ENCODE measurements at regions not wholly inside any gene's neighbourhood (a gene's known extent, or its start where the extent isn't known, plus 50 kb on each side); places are given as distances from the start of the nearest gene placed in this dataset.

- Histone ChIP-seq H3K27me3 (ENCODE audit: insufficient read depth, low read length) (no peaks in the 10 kb centered on the region), H3K9me3 (ENCODE audit: low read depth, low read length) (no peaks in the 10 kb centered on the region), H3K4me1 (ENCODE audit: insufficient read depth, low read length) (peaks cover 23% of the 10 kb centered on the region), H3K4me3 (ENCODE audit: low read length) (no peak overlapping the region)
Measured at GRCh38 chr10:4067931-4068561, 283.0 kb upstream of the KLF6 start.

GRCh38 chr10:4067531-4067930 is 282.5 kb upstream of the KLF6 start:
- no peaks in the 10 kb centered on the region for H3K9me3 ChIP-seq (ENCODE audit: low read depth, low read length)
- no peak overlapping the region for H3K4me3 ChIP-seq (ENCODE audit: low read length)
- H3K4me1 ChIP-seq (ENCODE audit: insufficient read depth, low read length): peaks cover 23% of the 10 kb centered on the region
- no peaks in the 10 kb centered on the region for H3K27me3 ChIP-seq (ENCODE audit: insufficient read depth, low read length)

- Histone ChIP-seq H3K27me3 (ENCODE audit: insufficient read depth, low read length) (no peaks in the 10 kb centered on the region), H3K4me3 (ENCODE audit: low read length) (no peak overlapping the region), H3K9me3 (ENCODE audit: low read depth, low read length) (no peaks in the 10 kb centered on the region), H3K4me1 (ENCODE audit: insufficient read depth, low read length) (peaks cover 23% of the 10 kb centered on the region)
Measured at GRCh38 chr10:4066581-4067390, 281.8 kb upstream of the KLF6 start.

GRCh38 chr10:4064489-4064888 is 279.5 kb upstream of the KLF6 start:
- peaks cover 35% of the 10 kb centered on the region for H3K4me1 ChIP-seq (ENCODE audit: insufficient read depth, low read length)
- H3K27me3 ChIP-seq (ENCODE audit: insufficient read depth, low read length): no peaks in the 10 kb centered on the region
- no peaks in the 10 kb centered on the region for H3K9me3 ChIP-seq (ENCODE audit: low read depth, low read length)

GRCh38 chr10:4063717-4064116 is 278.7 kb upstream of the KLF6 start:
- Histone ChIP-seq H3K4me1 (ENCODE audit: insufficient read depth, low read length) (peaks cover 36% of the 10 kb centered on the region), H3K9me3 (ENCODE audit: low read depth, low read length) (no peaks in the 10 kb centered on the region), H3K4me3 (ENCODE audit: low read length) (no peak overlapping the region), H3K27me3 (ENCODE audit: insufficient read depth, low read length) (no peaks in the 10 kb centered on the region)

More at GRCh38 chr10:4064489-4064888, 279.5 kb upstream of the KLF6 start:
- H3K4me3 ChIP-seq (ENCODE audit: low read length): no peak overlapping the region

GRCh38 chr10:4062751-4063150 is 277.7 kb upstream of the KLF6 start:
- no peak overlapping the region for H3K4me3 ChIP-seq (ENCODE audit: low read length)

GRCh38 chr10:4062072-4062471 is 277.1 kb upstream of the KLF6 start:
- H3K4me1 ChIP-seq (ENCODE audit: insufficient read depth, low read length): peaks cover 26% of the 10 kb centered on the region
- no peak overlapping the region for H3K4me3 ChIP-seq (ENCODE audit: low read length)
- H3K9me3 ChIP-seq (ENCODE audit: low read depth, low read length): no peaks in the 10 kb centered on the region
- no peaks in the 10 kb centered on the region for H3K27me3 ChIP-seq (ENCODE audit: insufficient read depth, low read length)

More at GRCh38 chr10:4062751-4063150, 277.7 kb upstream of the KLF6 start:
- H3K27me3 ChIP-seq (ENCODE audit: insufficient read depth, low read length): no peaks in the 10 kb centered on the region
- no peaks in the 10 kb centered on the region for H3K9me3 ChIP-seq (ENCODE audit: low read depth, low read length)
- peaks cover 33% of the 10 kb centered on the region for H3K4me1 ChIP-seq (ENCODE audit: insufficient read depth, low read length)

GRCh38 chr10:4061441-4061951 is 276.5 kb upstream of the KLF6 start:
- H3K4me1 ChIP-seq (ENCODE audit: insufficient read depth, low read length): peaks cover 21% of the 10 kb centered on the region
- no peaks in the 10 kb centered on the region for H3K27me3 ChIP-seq (ENCODE audit: insufficient read depth, low read length)
- no peaks in the 10 kb centered on the region for H3K9me3 ChIP-seq (ENCODE audit: low read depth, low read length)
- no peak overlapping the region for H3K4me3 ChIP-seq (ENCODE audit: low read length)

GRCh38 chr10:4059471-4060138 is 274.6 kb upstream of the KLF6 start:
- H3K4me1 ChIP-seq (ENCODE audit: insufficient read depth, low read length): peaks cover 20% of the 10 kb centered on the region
- no peak overlapping the region for H3K4me3 ChIP-seq (ENCODE audit: low read length)
- H3K27me3 ChIP-seq (ENCODE audit: insufficient read depth, low read length): no peaks in the 10 kb centered on the region
- H3K9me3 ChIP-seq (ENCODE audit: low read depth, low read length): no peaks in the 10 kb centered on the region

- peaks cover 25% of the 10 kb centered on the region for H3K4me1 ChIP-seq (ENCODE audit: insufficient read depth, low read length)
- H3K27me3 ChIP-seq (ENCODE audit: insufficient read depth, low read length): no peaks in the 10 kb centered on the region
- no peaks in the 10 kb centered on the region for H3K9me3 ChIP-seq (ENCODE audit: low read depth, low read length)
- H3K4me3 ChIP-seq (ENCODE audit: low read length): no peak overlapping the region
Measured at GRCh38 chr10:4058514-4059029, 273.6 kb upstream of the KLF6 start.

GRCh38 chr10:4057725-4058513 is 272.9 kb upstream of the KLF6 start:
- Histone ChIP-seq H3K4me1 (ENCODE audit: insufficient read depth, low read length) (peaks cover 25% of the 10 kb centered on the region), H3K9me3 (ENCODE audit: low read depth, low read length) (no peaks in the 10 kb centered on the region), H3K27me3 (ENCODE audit: insufficient read depth, low read length) (no peaks in the 10 kb centered on the region), H3K4me3 (ENCODE audit: low read length) (no peak overlapping the region)

- H3K4me1 ChIP-seq (ENCODE audit: insufficient read depth, low read length): peaks cover 26% of the 10 kb centered on the region
- H3K4me3 ChIP-seq (ENCODE audit: low read length): no peak overlapping the region
- H3K9me3 ChIP-seq (ENCODE audit: low read depth, low read length): no peaks in the 10 kb centered on the region
- no peaks in the 10 kb centered on the region for H3K27me3 ChIP-seq (ENCODE audit: insufficient read depth, low read length)
Measured at GRCh38 chr10:4057021-4057420, 272.0 kb upstream of the KLF6 start.

- Histone ChIP-seq H3K4me1 (ENCODE audit: insufficient read depth, low read length) (peaks cover 22% of the 10 kb centered on the region), H3K9me3 (ENCODE audit: low read depth, low read length) (no peaks in the 10 kb centered on the region), H3K27me3 (ENCODE audit: insufficient read depth, low read length) (no peaks in the 10 kb centered on the region)
Measured at GRCh38 chr10:4054656-4055435, 269.8 kb upstream of the KLF6 start.

GRCh38 chr10:4053940-4054339 is 268.9 kb upstream of the KLF6 start:
- Histone ChIP-seq H3K4me3 (ENCODE audit: low read length) (no peak overlapping the region), H3K4me1 (ENCODE audit: insufficient read depth, low read length) (peaks cover 18% of the 10 kb centered on the region), H3K27me3 (ENCODE audit: insufficient read depth, low read length) (no peaks in the 10 kb centered on the region), H3K9me3 (ENCODE audit: low read depth, low read length) (no peaks in the 10 kb centered on the region)

More at GRCh38 chr10:4054656-4055435, 269.8 kb upstream of the KLF6 start:
- no peak overlapping the region for H3K4me3 ChIP-seq (ENCODE audit: low read length)

Data from mononuclear cell (primary cell).